GM12873 (cell line): ENCODE measurements at regions not wholly inside any gene's neighbourhood (a gene's known extent, or its start where the extent isn't known, plus 50 kb on each side); places are given as distances from the start of the nearest gene placed in this dataset.

Source experiments
- CTCF ChIP-seq: IDR thresholded peaks from 2 replicates; pipeline ENCODE4 v1.5.1; 2012; ENCODE audit warnings: low read depth, mild to moderate bottlenecking, moderate library complexity, low read length, control low read depth; ENCODE audit not compliant: insufficient read depth; ENCODE audit errors: missing control alignments

- no peak for TF ChIP-seq CTCF
Observed at GRCh38 chr13:46995874-46996273, 99.0 kb upstream of the HTR2A start.

- TF ChIP-seq CTCF = no peak
Observed at GRCh38 chr13:46994492-46994891, 97.6 kb upstream of the HTR2A start.

- TF ChIP-seq CTCF = peak; percentile 57
Observed at GRCh38 chr13:46992383-46992952, 95.6 kb upstream of the HTR2A start.

- peak; percentile 7 for TF ChIP-seq CTCF
Observed at GRCh38 chr13:46983881-46984280, 87.0 kb upstream of the HTR2A start.

- TF ChIP-seq CTCF = no peak
Observed at GRCh38 chr13:46982856-46983582, 86.2 kb upstream of the HTR2A start.

GRCh38 chr13:46975173-46975572 is 78.3 kb upstream of the HTR2A start:
- no peak for TF ChIP-seq CTCF

- TF ChIP-seq CTCF = no peak
Observed at GRCh38 chr13:46968450-46968849, 71.6 kb upstream of the HTR2A start.
